ENCODE measurements at regions not wholly inside any gene's neighbourhood (a gene's known extent, or its start where the extent isn't known, plus 50 kb on each side); places are given as distances from the start of the nearest gene placed in this dataset.

DNA sequence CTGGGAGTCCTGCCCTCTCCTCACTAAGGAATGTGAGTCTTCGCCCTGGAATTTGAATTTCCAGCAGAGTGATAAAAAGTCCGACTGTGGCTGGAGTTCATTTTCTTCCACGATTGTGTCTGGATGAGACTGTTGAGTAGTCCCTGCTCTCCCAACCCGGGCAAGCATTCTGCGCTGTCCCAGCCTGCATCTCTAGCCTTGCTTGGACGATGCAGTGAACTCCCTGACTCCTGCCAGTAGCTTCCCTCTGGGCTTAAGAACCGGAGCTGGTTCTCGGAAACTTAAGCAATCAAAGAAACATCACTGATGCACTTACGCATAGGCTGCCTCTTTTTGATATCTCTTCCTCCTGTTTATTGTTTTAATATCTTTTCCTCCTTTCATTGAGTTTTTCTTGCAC lies 116.0 kb upstream of the FZD8 start:
- Histone ChIP-seq H3K4me3 (ENCODE audit: low read depth, low read length) (no peak overlapping the region), H3K27me3 (ENCODE audit: control insufficient read depth, insufficient read depth, low read length) (no peaks in the 10 kb centered on the region), H3K9me3 (ENCODE audit: control insufficient read depth, insufficient read depth, low read length) (no peaks in the 10 kb centered on the region), H3K27ac (ENCODE audit: low read depth, low read length) (no peak overlapping the region)
- TF ChIP-seq, protein P1, sequence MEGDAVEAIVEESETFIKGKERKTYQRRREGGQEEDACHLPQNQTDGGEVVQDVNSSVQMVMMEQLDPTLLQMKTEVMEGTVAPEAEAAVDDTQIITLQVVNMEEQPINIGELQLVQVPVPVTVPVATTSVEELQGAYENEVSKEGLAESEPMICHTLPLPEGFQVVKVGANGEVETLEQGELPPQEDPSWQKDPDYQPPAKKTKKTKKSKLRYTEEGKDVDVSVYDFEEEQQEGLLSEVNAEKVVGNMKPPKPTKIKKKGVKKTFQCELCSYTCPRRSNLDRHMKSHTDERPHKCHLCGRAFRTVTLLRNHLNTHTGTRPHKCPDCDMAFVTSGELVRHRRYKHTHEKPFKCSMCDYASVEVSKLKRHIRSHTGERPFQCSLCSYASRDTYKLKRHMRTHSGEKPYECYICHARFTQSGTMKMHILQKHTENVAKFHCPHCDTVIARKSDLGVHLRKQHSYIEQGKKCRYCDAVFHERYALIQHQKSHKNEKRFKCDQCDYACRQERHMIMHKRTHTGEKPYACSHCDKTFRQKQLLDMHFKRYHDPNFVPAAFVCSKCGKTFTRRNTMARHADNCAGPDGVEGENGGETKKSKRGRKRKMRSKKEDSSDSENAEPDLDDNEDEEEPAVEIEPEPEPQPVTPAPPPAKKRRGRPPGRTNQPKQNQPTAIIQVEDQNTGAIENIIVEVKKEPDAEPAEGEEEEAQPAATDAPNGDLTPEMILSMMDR (IDR thresholded peaks at IDR 0.05; ENCODE audit: low read depth, low read length), result no peak
- ChIA-PET CTCF (interaction anchor here (0.6 to 0.7 kb wide), 3 partner anchors 42 to 383 kb away, joined by 3 to 4 read pairs (median 3); no protein-coding TSS in a partner anchor), POLR2A (no interaction called here)
- DNase-seq (ENCODE audit: low read depth, low spot score), result no peak

DNA sequence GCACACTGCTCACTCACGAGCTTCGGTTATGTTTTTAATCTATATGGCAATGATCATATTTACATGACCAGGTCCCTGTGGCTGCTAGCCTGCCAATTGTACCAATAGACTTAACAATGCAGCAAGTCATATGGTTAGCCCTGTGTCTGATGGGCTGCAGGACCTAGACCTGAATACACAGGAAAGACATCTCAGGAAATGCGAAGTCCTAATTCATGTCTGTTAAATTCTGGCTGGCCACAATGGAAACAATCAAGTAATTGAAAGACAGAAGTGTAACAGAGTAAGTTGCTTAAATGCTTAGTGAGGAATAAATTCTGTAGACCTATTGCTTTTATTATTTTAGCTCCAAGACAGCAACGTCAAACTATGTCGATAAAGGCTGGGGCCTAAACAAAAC lies 112.4 kb upstream of the FZD8 start:
- CTCF ChIA-PET, result no interaction called here
- no peak overlapping the region for H3K27ac ChIP-seq (ENCODE audit: low read depth, low read length)
- H3K4me3 ChIP-seq (ENCODE audit: low read depth, low read length), result no peak overlapping the region
- TF ChIP-seq, protein P1 (IDR thresholded peaks at IDR 0.05; ENCODE audit: low read depth, low read length), result no peak
- POLR2A ChIA-PET, result no interaction called here
- no peaks in the 10 kb centered on the region for H3K9me3 ChIP-seq (ENCODE audit: control insufficient read depth, insufficient read depth, low read length)
- no peak for DNase-seq (ENCODE audit: low read depth, low spot score)
- no peaks in the 10 kb centered on the region for H3K27me3 ChIP-seq (ENCODE audit: control insufficient read depth, insufficient read depth, low read length)

DNA sequence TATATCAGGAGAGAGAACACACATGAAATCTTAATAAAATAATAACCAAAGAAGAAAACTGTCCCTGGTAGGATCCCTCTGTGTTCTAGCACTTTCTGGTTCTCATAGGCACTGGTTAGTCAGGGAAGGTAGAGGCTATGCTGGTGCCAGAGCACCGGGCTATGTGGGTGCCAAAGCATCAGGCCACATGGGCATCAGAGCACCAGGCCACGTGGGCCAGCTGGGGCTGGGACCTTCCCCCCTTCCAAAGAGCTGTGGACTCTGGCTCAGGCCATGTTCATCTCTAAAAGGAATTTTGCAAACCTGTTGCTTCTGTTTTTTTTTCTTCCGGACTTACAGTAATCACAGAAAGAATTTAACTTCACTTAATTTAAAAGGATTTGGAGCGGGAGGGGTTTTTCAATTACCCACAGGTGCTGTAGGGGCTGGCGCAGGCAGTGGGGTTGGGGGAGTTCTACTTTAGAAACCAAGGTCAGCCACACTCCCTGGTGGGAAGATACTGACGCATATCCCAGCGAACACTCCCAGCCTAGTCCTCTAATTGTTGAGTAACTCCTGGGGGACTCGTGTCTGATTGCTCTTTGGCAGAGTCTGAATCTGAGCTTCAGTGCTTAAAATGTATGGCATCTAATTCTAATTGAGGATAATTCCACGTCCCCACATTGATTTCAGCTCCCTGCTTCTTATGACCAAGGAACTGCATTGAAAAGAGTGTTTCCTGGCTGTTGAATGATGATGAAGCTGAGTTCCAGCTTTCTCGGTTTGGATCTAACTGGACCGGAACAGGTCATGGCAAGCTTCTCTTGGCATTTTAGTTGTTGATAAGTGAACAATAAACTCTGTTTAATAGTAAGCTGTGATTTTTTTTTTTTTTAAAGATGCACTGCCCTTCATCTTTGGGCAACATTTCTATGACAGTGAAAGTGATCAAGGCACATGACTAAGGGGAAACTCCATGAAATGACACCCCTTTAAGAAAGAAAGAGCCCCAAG lies 110.7 kb upstream of the FZD8 start:
- ChIA-PET POLR2A (no interaction called here), CTCF (no interaction called here)
- DNase-seq (ENCODE audit: low read depth, low spot score), result no peak
- TF ChIP-seq, protein P1 (IDR thresholded peaks at IDR 0.05; ENCODE audit: low read depth, low read length), result no peak
- H3K9me3 ChIP-seq (ENCODE audit: control insufficient read depth, insufficient read depth, low read length), result no peaks in the 10 kb centered on the region
- no peaks in the 10 kb centered on the region for H3K27me3 ChIP-seq (ENCODE audit: control insufficient read depth, insufficient read depth, low read length)
- no peak overlapping the region for H3K27ac ChIP-seq (ENCODE audit: low read depth, low read length)
- H3K4me3 ChIP-seq (ENCODE audit: low read depth, low read length), result no peak overlapping the region

DNA sequence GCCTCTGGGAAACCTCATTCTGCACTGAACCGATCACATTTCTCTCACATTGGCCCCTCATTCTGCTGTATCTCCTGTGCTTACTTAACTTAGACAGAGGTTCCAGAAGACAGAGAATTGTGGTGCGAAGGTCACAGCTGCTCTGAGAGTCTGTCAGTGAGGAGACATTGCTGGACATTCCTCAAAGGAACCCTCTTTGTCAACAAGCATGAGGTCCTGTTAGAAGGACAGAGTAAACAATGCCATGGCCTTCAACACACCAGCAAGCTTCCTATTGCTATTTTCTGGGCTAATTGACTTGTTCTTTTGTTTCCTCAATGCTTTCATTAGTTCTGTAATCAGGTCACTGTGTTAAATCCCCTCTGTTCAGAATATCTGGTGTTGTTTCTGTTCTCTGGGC lies 109.3 kb upstream of the FZD8 start:
- POLR2A ChIA-PET, result interaction anchor here (0.7 kb wide), 1 partner anchor 885 kb away, joined by 3 read pairs; no protein-coding TSS in a partner anchor
- CTCF ChIA-PET, result no interaction called here
- no peaks in the 10 kb centered on the region for H3K27me3 ChIP-seq (ENCODE audit: control insufficient read depth, insufficient read depth, low read length)

DNA sequence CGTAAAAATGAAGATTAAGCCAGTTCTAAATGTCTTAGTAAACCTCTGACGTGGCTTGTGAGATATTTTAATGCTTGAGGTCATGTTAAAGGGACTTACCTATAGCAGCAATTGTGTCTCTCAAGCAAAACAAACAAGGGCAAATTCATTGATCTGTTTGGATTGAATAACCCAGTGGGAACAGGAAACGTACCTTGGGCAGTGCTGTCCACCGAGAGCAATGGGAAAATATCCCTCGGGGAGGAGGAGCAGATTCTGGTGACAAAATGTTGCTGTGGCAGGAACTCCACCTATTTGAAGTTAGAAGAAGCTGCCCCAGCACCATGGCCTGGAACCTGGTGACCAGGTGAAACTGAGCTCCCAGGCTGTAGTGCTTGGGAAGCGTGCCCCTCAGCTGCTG lies 107.1 kb upstream of the FZD8 start:
- Histone ChIP-seq H3K27ac (ENCODE audit: low read depth, low read length) (no peak overlapping the region), H3K9me3 (ENCODE audit: control insufficient read depth, insufficient read depth, low read length) (no peaks in the 10 kb centered on the region), H3K4me3 (ENCODE audit: low read depth, low read length) (no peak overlapping the region), H3K27me3 (ENCODE audit: control insufficient read depth, insufficient read depth, low read length) (no peaks in the 10 kb centered on the region)
- no peak for DNase-seq (ENCODE audit: low read depth, low spot score)
- ChIA-PET CTCF (no interaction called here), POLR2A (no interaction called here)
- TF ChIP-seq, protein P1 (IDR thresholded peaks at IDR 0.05; ENCODE audit: low read depth, low read length), result no peak

More for the DNA sequence above, 109.3 kb upstream of the FZD8 start:
- Histone ChIP-seq H3K27ac (ENCODE audit: low read depth, low read length) (no peak overlapping the region), H3K9me3 (ENCODE audit: control insufficient read depth, insufficient read depth, low read length) (no peaks in the 10 kb centered on the region), H3K4me3 (ENCODE audit: low read depth, low read length) (no peak overlapping the region)
- DNase-seq (ENCODE audit: low read depth, low spot score), result no peak
- TF ChIP-seq, protein P1 (IDR thresholded peaks at IDR 0.05; ENCODE audit: low read depth, low read length), result no peak
